ENCODE measurements at regions not wholly inside any gene's neighbourhood (a gene's known extent, or its start where the extent isn't known, plus 50 kb on each side); places are given as distances from the start of the nearest gene placed in this dataset.

GRCh38 chr2:144607099-144607498, 87.2 kb upstream of the ZEB2 start (continued):
- TF ChIP-seq REST (IDR thresholded peaks at IDR 0.05; ENCODE audit: unreplicated experiment) (no peak), CTCF (conservative IDR thresholded peaks at IDR 0.05; ENCODE audit: low read depth in 2 of 2) (no peak), EZH2phosphoT487 (IDR thresholded peaks at IDR 0.05; ENCODE audit: unreplicated experiment) (no peak), STAT1 (IDR thresholded peaks at IDR 0.05; ENCODE audit: unreplicated experiment) (no peak), POLR2AphosphoS5 (IDR thresholded peaks at IDR 0.05; ENCODE audit: low read depth) (no peak), ZNF114 (CRISPR knock-in tag; IDR thresholded peaks at IDR 0.05) (no peak)
- TF ChIP-seq, protein P1, sequence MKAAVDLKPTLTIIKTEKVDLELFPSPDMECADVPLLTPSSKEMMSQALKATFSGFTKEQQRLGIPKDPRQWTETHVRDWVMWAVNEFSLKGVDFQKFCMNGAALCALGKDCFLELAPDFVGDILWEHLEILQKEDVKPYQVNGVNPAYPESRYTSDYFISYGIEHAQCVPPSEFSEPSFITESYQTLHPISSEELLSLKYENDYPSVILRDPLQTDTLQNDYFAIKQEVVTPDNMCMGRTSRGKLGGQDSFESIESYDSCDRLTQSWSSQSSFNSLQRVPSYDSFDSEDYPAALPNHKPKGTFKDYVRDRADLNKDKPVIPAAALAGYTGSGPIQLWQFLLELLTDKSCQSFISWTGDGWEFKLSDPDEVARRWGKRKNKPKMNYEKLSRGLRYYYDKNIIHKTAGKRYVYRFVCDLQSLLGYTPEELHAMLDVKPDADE (IDR thresholded peaks at IDR 0.05) = no peak

DNA sequence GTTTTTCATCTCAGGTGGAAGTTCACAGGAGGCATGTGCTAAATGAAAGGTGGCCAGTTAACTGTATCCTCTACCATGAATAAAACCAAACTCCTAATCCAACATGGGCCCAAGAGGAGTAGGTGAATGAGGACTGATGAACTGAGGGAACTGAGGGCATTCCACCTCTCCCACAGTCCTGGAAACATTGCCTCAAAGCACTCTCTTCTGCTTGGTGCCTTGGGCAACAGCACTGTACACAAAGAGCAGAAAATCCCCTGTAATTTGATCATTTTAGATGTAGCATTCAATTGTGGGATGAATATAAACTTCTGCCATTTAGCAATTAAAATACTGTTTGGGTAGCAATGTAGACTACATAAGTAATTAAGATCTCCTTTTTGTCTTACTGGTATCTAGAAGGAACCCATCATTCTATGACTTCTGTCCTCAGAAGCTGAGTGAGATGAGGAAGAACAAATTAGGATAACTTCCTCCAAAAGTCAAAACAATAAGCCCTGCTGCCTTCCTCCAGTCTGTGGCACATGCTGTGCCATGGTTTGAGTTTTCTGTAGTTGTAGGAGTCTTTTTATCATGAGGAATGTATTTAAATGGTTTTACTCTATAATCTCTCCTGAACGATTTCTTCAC, 86.7 kb upstream of the ZEB2 start:
- H2AFZ ChIP-seq = no peak overlapping the region
- no peaks in the 10 kb centered on the region for H3K36me3 ChIP-seq (ENCODE audit: insufficient read depth)
- no peak overlapping the region for H3K27ac ChIP-seq (ENCODE audit: low read depth)
- DNase-seq (ENCODE audit: low spot score) (no peak), ATAC-seq (no peak)
- no peak overlapping the region for H3K4me3 Mint-ChIP-seq
- H3K27ac Mint-ChIP-seq = no peak overlapping the region
- no peaks in the 10 kb centered on the region for H4K20me1 ChIP-seq (replicated peaks; ENCODE audit: insufficient read depth)
- no peaks in the 10 kb centered on the region for H3K36me3 Mint-ChIP-seq (ENCODE audit: low read depth)
- no peaks in the 10 kb centered on the region for H3K27me3 Mint-ChIP-seq (ENCODE audit: insufficient read depth, low read depth, poor library complexity)
- no peak overlapping the region for H3K4me3 ChIP-seq
- no peaks in the 10 kb centered on the region; the same call in 1 of the 2 replicates for H3K4me1 ChIP-seq (ENCODE audit: insufficient read depth)
- no peaks in the 10 kb centered on the region for H3K9me3 Mint-ChIP-seq
- no peaks in the 10 kb centered on the region for H3K79me2 ChIP-seq (replicated peaks; ENCODE audit: insufficient read depth)
- H3K4me1 Mint-ChIP-seq = peaks cover 2% of the 10 kb centered on the region; the same call in 2 of the 3 replicates
- H3K9me2 ChIP-seq (ENCODE audit: insufficient read depth) = peaks cover 21% of the 10 kb centered on the region; the same call in 1 of the 2 replicates
- no peaks in the 10 kb centered on the region for H3K27me3 ChIP-seq (ENCODE audit: insufficient read depth)
- H3K4me2 ChIP-seq = no peak overlapping the region
- no peaks in the 10 kb centered on the region for H3F3A ChIP-seq (replicated peaks; ENCODE audit: low read depth)
- TF ChIP-seq NANOG (IDR thresholded peaks at IDR 0.05; ENCODE audit: borderline replicate concordance) (no peak), ZNF331 (CRISPR knock-in tag; IDR thresholded peaks at IDR 0.05; ENCODE audit: low read depth) (no peak), CTCF (conservative IDR thresholded peaks at IDR 0.05; ENCODE audit: low read depth in 2 of 2) (no peak)
- TF ChIP-seq, protein P2, sequence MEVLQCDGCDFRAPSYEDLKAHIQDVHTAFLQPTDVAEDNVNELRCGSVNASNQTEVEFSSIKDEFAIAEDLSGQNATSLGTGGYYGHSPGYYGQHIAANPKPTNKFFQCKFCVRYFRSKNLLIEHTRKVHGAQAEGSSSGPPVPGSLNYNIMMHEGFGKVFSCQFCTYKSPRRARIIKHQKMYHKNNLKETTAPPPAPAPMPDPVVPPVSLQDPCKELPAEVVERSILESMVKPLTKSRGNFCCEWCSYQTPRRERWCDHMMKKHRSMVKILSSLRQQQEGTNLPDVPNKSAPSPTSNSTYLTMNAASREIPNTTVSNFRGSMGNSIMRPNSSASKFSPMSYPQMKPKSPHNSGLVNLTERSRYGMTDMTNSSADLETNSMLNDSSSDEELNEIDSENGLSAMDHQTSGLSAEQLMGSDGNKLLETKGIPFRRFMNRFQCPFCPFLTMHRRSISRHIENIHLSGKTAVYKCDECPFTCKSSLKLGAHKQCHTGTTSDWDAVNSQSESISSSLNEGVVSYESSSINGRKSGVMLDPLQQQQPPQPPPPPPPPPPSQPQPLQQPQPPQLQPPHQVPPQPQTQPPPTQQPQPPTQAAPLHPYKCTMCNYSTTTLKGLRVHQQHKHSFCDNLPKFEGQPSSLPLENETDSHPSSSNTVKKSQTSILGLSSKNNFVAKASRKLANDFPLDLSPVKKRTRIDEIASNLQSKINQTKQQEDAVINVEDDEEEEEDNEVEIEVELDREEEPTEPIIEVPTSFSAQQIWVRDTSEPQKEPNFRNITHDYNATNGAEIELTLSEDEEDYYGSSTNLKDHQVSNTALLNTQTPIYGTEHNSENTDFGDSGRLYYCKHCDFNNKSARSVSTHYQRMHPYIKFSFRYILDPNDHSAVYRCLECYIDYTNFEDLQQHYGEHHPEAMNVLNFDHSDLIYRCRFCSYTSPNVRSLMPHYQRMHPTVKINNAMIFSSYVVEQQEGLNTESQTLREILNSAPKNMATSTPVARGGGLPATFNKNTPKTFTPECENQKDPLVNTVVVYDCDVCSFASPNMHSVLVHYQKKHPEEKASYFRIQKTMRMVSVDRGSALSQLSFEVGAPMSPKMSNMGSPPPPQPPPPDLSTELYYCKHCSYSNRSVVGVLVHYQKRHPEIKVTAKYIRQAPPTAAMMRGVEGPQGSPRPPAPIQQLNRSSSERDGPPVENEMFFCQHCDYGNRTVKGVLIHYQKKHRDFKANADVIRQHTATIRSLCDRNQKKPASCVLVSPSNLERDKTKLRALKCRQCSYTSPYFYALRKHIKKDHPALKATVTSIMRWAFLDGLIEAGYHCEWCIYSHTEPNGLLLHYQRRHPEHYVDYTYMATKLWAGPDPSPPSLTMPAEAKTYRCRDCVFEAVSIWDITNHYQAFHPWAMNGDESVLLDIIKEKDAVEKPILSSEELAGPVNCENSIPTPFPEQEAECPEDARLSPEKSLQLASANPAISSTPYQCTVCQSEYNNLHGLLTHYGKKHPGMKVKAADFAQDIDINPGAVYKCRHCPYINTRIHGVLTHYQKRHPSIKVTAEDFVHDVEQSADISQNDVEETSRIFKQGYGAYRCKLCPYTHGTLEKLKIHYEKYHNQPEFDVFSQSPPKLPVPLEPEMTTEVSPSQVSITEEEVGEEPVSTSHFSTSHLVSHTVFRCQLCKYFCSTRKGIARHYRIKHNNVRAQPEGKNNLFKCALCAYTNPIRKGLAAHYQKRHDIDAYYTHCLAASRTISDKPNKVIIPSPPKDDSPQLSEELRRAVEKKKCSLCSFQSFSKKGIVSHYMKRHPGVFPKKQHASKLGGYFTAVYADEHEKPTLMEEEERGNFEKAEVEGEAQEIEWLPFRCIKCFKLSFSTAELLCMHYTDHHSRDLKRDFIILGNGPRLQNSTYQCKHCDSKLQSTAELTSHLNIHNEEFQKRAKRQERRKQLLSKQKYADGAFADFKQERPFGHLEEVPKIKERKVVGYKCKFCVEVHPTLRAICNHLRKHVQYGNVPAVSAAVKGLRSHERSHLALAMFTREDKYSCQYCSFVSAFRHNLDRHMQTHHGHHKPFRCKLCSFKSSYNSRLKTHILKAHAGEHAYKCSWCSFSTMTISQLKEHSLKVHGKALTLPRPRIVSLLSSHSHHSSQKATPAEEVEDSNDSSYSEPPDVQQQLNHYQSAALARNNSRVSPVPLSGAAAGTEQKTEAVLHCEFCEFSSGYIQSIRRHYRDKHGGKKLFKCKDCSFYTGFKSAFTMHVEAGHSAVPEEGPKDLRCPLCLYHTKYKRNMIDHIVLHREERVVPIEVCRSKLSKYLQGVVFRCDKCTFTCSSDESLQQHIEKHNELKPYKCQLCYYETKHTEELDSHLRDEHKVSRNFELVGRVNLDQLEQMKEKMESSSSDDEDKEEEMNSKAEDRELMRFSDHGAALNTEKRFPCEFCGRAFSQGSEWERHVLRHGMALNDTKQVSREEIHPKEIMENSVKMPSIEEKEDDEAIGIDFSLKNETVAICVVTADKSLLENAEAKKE (CRISPR knock-in tag; IDR thresholded peaks at IDR 0.05) = no peak

Data from GM23338 (cell line).